Kidney tubule cell (primary cell): ENCODE measurements at regions not wholly inside any gene's neighbourhood (a gene's known extent, or its start where the extent isn't known, plus 50 kb on each side); places are given as distances from the start of the nearest gene placed in this dataset.
"Not testable (repeated sequence)": the region's sequence is repeated elsewhere in the genome, so short reads cannot be mapped to it uniquely, and the experiment has no call there.

Experiments
- DNase-seq: peaks from one replicate; pipeline ENCODE4 v3.0.0-alpha.2; 2018; ENCODE audit warnings: low spot score

DNA sequence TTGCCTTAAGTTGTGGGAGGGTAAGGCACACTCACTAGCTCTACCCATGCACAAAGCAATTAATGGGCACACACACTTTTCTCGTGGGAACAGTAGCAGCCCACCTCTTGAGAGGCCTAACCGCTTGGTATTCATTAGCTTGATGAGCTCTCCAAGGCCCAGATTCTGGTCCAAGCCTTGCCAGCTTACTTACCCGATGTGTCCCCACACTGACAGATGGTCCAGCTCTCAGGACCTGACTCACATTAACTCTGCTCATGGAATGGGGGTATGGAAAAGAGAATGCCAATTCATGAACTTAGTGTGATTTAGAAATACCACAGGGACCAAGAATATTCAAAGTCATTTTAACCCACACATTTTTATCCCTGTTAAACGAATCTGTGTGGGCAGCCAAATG, 106.8 kb upstream of the CACHD1 start:
- no peak for DNase-seq

DNA sequence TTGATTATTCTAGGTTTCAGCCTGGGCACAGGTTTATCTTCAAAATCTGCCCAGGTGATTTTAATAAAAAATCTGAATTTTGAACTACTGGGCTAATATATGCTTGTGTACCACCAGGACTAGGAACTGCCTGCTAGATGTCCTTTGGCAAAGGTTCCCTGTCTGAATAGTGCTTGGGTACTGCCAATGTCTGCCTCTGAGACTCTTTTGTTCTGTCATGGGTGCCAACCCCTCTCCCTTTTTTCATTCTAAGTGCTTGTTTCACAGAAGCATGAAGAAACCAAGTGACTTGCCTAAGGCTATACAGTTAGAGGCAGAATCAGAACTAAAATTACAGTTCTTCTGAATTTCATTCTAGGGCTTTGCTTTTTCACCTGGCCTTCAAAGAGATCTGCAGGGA, 106.3 kb upstream of the CACHD1 start:
- DNase-seq = no peak

- no peak for DNase-seq
Measured at GRCh38 chr1:64366821-64367220, 103.1 kb upstream of the CACHD1 start.

- DNase-seq = no peak
Measured at GRCh38 chr1:64368344-64368743, 101.6 kb upstream of the CACHD1 start.

GRCh38 chr1:64378826-64379225, 91.1 kb upstream of the CACHD1 start:
- no peak for DNase-seq

DNA sequence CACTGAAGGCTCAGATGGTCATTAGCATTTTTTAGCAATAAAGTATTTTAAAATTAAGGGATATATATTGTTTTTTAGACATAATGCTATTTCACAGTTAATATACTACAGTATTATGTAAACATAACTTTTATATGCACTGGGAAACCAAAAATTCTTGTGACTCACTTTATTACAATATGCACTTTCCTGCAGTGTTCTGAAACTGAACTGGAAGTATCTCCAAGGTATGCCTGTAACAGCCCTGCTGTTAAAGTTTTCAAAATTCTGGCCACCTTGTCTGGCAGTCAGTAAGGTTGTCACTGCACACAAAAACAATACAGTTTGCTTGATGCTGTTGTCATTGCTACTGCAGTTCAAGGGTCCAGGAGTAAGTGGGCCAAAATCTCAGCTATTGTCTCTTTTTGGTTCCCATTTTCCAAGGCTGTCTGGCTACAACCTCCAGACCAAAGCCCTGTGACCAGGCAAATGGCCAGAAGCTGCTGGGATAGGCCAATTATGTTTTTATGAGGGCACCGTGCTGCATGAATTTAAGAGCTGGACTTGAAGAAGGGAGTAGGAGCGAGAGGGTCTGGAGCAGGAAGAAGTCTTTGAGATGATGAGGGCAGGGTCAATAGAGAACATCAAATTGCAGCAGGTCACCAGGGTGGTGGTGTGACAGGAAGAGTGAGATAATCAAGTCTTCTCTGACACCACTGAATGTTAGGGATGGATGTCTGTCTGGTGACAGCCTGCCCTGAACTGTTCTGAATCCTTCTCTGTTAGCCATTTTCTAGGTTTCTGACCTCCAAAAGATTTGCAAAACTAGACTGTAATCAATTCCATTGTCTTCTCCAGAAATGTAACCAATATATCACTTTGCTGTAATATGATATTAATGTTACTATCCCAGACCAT, 82.3 kb upstream of the CACHD1 start:
- DNase-seq = no peak

DNA sequence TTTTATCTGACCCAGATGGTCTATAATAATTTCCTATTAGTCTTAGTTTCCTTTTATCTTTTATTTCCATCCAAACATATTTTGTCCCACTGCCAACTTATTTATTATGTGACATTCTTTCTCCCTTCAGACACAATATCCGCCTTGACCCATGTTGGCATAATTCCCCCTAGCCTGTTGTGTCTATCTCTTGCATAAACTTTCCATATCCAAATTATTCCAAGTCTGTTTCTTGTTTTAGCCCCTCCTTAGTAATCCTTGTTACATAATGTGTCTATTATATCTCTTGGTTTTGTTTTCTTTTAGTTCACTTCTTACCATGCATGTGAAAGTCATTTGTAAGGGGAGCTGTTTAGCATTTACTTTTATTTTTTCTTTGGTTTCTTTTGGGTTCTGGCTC, 81.6 kb upstream of the CACHD1 start:
- DNase-seq = no peak

DNA sequence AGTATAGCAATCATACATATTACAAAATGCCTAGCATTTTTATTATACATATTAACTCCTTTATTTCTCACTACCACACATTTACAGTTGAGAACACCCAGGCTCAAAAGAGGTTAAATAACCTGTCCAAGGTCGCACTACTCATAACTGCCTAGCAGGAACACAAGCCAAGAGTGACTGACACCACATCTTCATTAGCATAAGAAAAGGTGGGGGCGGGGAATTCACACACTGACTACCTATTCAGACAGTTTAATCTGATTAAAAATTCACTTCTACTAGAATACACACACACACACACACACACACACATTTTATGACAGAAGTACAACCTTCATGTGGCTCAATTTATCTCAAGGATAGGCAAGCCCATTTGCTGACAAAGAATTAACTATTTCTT, 77.8 kb upstream of the CACHD1 start:
- no peak for DNase-seq

- no peak for DNase-seq
Measured at GRCh38 chr1:64393790-64394189, 76.1 kb upstream of the CACHD1 start.

GRCh38 chr1:64396817-64397216, 73.1 kb upstream of the CACHD1 start:
- no peak for DNase-seq

DNA sequence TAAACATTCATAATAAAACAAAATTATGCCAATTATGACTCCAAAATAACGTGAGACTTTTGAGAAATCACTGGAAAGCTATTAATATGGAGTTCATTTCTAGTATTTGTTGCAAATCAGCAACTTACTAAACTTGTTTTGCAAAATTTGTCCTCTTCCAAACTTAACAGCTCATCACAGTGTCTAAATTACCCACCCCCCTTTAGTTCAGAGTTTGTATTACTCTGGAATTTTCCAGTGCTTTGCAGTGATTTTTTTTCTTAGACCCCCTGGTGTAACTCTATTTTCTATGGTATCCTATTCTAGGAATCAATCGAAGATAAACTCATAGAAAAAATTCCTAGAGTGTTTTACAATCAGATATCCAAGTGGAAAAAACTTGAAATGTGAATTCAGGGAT, 72.4 kb upstream of the CACHD1 start:
- no peak for DNase-seq

DNA sequence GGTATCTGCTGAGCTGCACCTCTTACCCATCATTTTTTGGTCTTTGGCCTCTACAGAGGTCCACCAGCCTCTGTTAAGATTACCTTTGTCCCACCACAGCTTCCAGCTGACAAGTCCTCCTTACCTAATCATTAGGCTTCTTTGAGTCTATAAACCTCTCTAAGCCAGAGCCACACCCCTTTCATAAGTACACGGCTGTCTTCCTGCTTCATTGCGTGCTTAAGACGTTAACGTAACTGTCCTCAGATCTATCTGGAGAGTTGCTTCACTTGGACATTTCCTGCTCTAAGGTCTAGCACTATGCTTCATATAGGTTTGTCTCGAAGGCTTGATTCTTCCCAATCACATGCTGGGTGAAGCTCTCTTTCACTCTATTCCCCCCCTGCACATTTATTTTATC, 71.0 kb upstream of the CACHD1 start:
- DNase-seq = no peak

- no peak for DNase-seq
Measured at GRCh38 chr1:64401285-64401684, 68.6 kb upstream of the CACHD1 start.

GRCh38 chr1:64403331-64403730, 66.6 kb upstream of the CACHD1 start:
- DNase-seq = peak; percentile 73

- no peak for DNase-seq
Measured at GRCh38 chr1:64404202-64404601, 65.7 kb upstream of the CACHD1 start.

GRCh38 chr1:64405833-64406232, 64.1 kb upstream of the CACHD1 start:
- peak; percentile 37 for DNase-seq

DNA sequence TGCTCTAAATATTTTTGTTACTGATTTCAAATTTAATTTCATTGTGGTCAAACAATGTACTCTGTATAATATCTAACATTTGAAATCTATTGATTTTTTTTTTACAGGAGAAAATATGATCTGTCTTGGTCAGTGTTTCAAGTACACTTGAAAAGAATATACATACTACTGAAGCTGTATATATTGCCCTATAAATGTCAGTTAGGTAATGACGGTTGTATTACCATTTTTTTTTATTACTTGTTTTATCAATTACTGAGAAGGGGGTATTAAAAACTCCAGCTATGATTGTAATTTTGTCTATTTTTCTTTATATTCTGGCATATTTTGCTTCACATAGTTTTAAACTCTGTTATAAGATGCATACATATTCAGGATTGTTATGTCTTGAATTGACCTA, 59.7 kb upstream of the CACHD1 start:
- DNase-seq = no peak

DNA sequence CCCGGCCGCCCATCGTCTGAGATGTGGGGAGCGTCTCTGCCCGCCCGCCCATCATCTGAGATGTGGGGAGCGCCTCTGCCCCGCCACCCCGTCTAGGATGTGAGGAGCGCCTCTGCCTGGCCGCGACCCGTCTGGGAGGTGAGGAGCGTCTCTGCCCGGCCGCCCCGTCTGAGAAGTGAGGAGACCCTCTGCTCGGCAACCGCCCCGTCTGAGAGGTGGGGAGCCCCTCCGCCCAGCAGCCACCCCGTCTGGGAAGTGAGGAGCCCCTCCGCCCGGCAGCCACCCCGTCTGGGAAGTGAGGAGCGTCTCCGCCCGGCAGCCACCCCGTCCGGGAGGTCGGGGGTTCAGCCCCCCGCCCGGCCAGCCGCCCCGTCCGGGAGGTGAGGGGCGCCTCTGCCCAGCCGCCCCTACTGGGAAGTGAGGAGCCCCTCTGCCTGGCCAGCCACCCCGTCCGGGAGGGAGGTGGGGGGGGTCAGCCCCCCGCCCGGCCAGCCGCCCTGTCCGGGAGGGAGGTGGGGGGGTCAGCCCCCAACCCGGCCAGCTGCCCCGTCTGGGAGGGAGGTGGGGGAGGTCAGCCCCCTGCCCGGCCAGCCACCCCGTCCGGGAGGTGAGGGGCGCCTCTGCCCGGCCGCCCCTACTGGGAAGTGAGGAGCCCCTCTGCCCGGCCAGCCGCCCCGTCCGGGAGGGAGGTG, 54.9 kb upstream of the CACHD1 start:
- DNase-seq = not testable (repeated sequence)

- no peak for DNase-seq
Measured at GRCh38 chr1:64417803-64418202, 52.1 kb upstream of the CACHD1 start.
